ENCODE measurements at regions not wholly inside any gene's neighbourhood (a gene's known extent, or its start where the extent isn't known, plus 50 kb on each side); places are given as distances from the start of the nearest gene placed in this dataset.

GRCh38 chr7:88391247-88391646, 84.6 kb upstream of the STEAP4 start:
- DNase-seq (ENCODE audit: unreplicated experiment): no peak
- Mint-ChIP-seq H3K36me3 (ENCODE audit: insufficient read depth, unreplicated experiment) (no peaks in the 10 kb centered on the region), H3K4me1 (ENCODE audit: insufficient read depth, unreplicated experiment) (no peaks in the 10 kb centered on the region), H3K9me3 (ENCODE audit: unreplicated experiment) (no peaks in the 10 kb centered on the region), H3K4me3 (ENCODE audit: unreplicated experiment) (no peak overlapping the region), H3K27ac (ENCODE audit: low read depth, unreplicated experiment) (no peak overlapping the region), H3K27me3 (ENCODE audit: insufficient read depth, unreplicated experiment) (peaks cover 63% of the 10 kb centered on the region)
- ChIA-PET POLR2A (no interaction called here), CTCF (no interaction called here)
- no TSS peak for BruUV-seq (replicated peaks)
- no peak for TF ChIP-seq CTCF (IDR thresholded peaks at IDR 0.05; ENCODE audit: unreplicated experiment)
- intact Hi-C loops (cut with micrococcal nuclease): no loop called here

GRCh38 chr7:88387368-88387767, 80.7 kb upstream of the STEAP4 start:
- no peak overlapping the region for H3K4me3 Mint-ChIP-seq (ENCODE audit: unreplicated experiment)
- H3K27me3 Mint-ChIP-seq (ENCODE audit: insufficient read depth, unreplicated experiment): peaks cover 51% of the 10 kb centered on the region
- no peaks in the 10 kb centered on the region for H3K36me3 Mint-ChIP-seq (ENCODE audit: insufficient read depth, unreplicated experiment)
- no peak for TF ChIP-seq CTCF (IDR thresholded peaks at IDR 0.05; ENCODE audit: unreplicated experiment)
- CTCF ChIA-PET: interaction anchor here (1.0 kb wide), 1 partner anchor 12 kb away, joined by 3 read pairs; no protein-coding TSS in a partner anchor
- no peak overlapping the region for H3K27ac Mint-ChIP-seq (ENCODE audit: low read depth, unreplicated experiment)
- no peaks in the 10 kb centered on the region for H3K4me1 Mint-ChIP-seq (ENCODE audit: insufficient read depth, unreplicated experiment)
- DNase-seq (ENCODE audit: unreplicated experiment): no peak
- POLR2A ChIA-PET: no interaction called here
- intact Hi-C loops (cut with micrococcal nuclease): no loop called here
- no peaks in the 10 kb centered on the region for H3K9me3 Mint-ChIP-seq (ENCODE audit: unreplicated experiment)
- BruUV-seq (replicated peaks): no TSS peak

DNA sequence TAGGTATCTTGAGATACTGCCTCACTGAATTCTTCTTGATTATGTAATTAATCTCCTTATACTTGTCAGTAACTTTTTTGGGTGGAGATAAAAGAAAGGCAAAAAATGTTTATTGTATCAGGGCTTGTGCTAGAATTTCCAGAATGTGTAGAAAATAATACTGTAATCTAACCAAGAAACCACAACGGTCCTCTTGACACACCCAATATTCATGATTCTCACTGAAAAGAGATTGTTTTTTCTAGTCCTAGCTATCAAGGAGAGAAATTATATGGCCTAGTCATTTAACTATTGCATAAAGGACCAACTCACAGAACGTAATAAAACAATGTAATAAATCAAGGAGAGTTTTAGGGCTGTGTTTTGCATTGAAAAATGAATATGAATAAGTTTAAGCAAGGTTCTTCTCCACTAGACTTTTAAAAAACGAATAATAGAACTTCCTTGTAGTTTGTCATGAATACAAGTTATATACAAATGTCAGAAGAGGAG, 80.0 kb upstream of the STEAP4 start:
- ChIA-PET CTCF (no interaction called here), POLR2A (no interaction called here)
- H3K9me3 Mint-ChIP-seq (ENCODE audit: unreplicated experiment): no peaks in the 10 kb centered on the region
- intact Hi-C loops (cut with micrococcal nuclease): no loop called here
- H3K27ac Mint-ChIP-seq (ENCODE audit: low read depth, unreplicated experiment): no peak overlapping the region
- TF ChIP-seq CTCF (IDR thresholded peaks at IDR 0.05; ENCODE audit: unreplicated experiment): no peak
- peaks cover 44% of the 10 kb centered on the region for H3K27me3 Mint-ChIP-seq (ENCODE audit: insufficient read depth, unreplicated experiment)
- no peaks in the 10 kb centered on the region for H3K4me1 Mint-ChIP-seq (ENCODE audit: insufficient read depth, unreplicated experiment)
- no peak overlapping the region for H3K4me3 Mint-ChIP-seq (ENCODE audit: unreplicated experiment)
- no peak for DNase-seq (ENCODE audit: unreplicated experiment)
- H3K36me3 Mint-ChIP-seq (ENCODE audit: insufficient read depth, unreplicated experiment): no peaks in the 10 kb centered on the region
- no TSS peak for BruUV-seq (replicated peaks)

- BruUV-seq (replicated peaks): no TSS peak
- no peak overlapping the region for H3K4me3 Mint-ChIP-seq (ENCODE audit: unreplicated experiment)
- H3K27ac Mint-ChIP-seq (ENCODE audit: low read depth, unreplicated experiment): no peak overlapping the region
- peaks cover 6% of the 10 kb centered on the region for H3K27me3 Mint-ChIP-seq (ENCODE audit: insufficient read depth, unreplicated experiment)
- no peaks in the 10 kb centered on the region for H3K36me3 Mint-ChIP-seq (ENCODE audit: insufficient read depth, unreplicated experiment)
- DNase-seq (ENCODE audit: unreplicated experiment): no peak
- TF ChIP-seq CTCF (IDR thresholded peaks at IDR 0.05; ENCODE audit: unreplicated experiment): no peak
- no peaks in the 10 kb centered on the region for H3K4me1 Mint-ChIP-seq (ENCODE audit: insufficient read depth, unreplicated experiment)
- ChIA-PET POLR2A (no interaction called here), CTCF (no interaction called here)
- H3K9me3 Mint-ChIP-seq (ENCODE audit: unreplicated experiment): no peaks in the 10 kb centered on the region
- intact Hi-C loops (cut with micrococcal nuclease): no loop called here
These were observed 70.7 kb upstream of the STEAP4 start for GRCh38 chr7:88377434-88377833.
